ENCODE measurements at regions not wholly inside any gene's neighbourhood (a gene's known extent, or its start where the extent isn't known, plus 50 kb on each side); places are given as distances from the start of the nearest gene placed in this dataset.

DNA sequence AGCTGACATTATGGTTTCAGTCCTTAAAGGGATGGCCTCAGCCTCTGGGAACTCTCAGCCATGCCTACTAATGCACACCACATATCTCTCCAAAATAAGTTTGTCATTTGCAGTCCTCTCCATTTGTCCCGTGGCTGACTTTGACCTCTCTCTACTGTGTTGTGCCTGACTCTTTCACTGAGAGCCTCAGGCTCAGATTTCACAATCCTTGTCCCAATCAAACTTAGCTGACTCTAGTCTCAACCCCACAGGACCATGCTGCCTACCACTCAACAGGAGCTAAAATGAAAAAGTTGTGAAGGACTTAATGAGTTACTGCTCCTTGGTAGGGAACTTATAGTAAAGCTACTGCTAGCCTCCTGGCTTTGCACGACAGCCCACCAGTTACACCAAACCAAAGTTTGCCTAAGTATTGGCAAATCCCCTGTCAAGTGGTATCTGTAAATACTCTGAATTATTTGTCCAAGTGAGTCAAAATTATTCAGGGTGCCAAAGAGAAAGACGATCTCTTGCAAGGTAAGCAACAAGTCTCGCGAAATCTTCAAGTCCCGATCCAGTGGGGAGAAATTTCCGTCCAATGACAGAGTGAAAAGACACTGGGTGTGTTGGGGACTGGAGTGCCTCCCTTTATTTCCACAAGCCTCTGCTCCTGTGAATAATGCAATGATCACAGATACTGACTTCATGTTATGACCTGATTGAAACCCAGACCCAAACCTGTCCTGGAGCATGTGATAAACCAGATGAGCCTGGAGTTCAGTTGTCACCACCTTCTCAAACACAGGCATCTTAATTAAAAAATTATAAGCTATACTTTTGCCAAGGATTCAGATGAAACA lies 124.4 kb upstream of the FOXQ1 start:
- no peak for TF ChIP-seq POLR2A (IDR thresholded peaks at IDR 0.05; ENCODE audit: low read length)
- TF ChIP-seq GATA1 (IDR thresholded peaks at IDR 0.05; ENCODE audit: low read depth, low read length) = no peak
